GM12878 (cell line): ENCODE measurements at regions not wholly inside any gene's neighbourhood (a gene's known extent, or its start where the extent isn't known, plus 50 kb on each side); places are given as distances from the start of the nearest gene placed in this dataset.

Source experiments
- ATAC-seq: fragments of 200-7000 bp; cut with Tn5 transposase; 3 replicates; pipeline ENCODE4 v1.9.1; 2020; ENCODE audit warnings: mild to moderate bottlenecking, moderate library complexity
- BruUV-seq: library from RNA; stranded (reverse); fragments of 400-500 nt; replicated peaks from 2 replicates; lab custom pipeline; 2021; lab: Mats Ljungman, UMichigan
- CTCF ChIA-PET: fragments of 300-600 bp; sonication (Branson Sonifier 250); formaldehyde crosslinking; extraction: SDS; loops from one replicate; lab custom pipeline; 2021; ENCODE audit warnings: inconsistent platforms; lab: Yijun Ruan, JAX
- POLR2A ChIA-PET: fragments of 350-600 bp; formaldehyde crosslinking; extraction: SDS; loops from one replicate; lab custom pipeline; 2021; ENCODE audit warnings: inconsistent platforms; lab: Charles Lee
- RAD21 ChIA-PET: fragments of 300-600 bp; sonication (Branson Sonifier 250); formaldehyde crosslinking; loops from one replicate; lab custom pipeline; 2023; ENCODE audit warnings: antibody characterized with exemption; ENCODE audit not compliant: unreplicated experiment; lab: Charles Lee
- SMC1A ChIA-PET: fragments of 300-600 bp; sonication (Branson Sonifier 250); formaldehyde crosslinking; loops from one replicate; lab custom pipeline; 2023; ENCODE audit not compliant: unreplicated experiment, uncharacterized antibody; lab: Charles Lee
- DNase-seq: peaks from one replicate; pipeline ENCODE4 v3.0.0-alpha.2; 2011; ENCODE audit warnings: low read depth, low spot score
- FAIRE-seq: peaks from 3 replicates; lab custom pipeline; 2011; peaks lifted over from hg19 to GRCh38; lab: Jason Lieb, UNC
- H2AFZ ChIP-seq: 2 replicates; pipeline ENCODE4 v1.6.0; 2011; ENCODE audit warnings: low read depth, low read length, control low read depth; ENCODE audit not compliant: control insufficient read depth
- H3K27ac ChIP-seq: 2 replicates; pipeline ENCODE4 v1.5.1; 2011; ENCODE audit warnings: control low read depth; ENCODE audit not compliant: control insufficient read depth, insufficient read depth
- H3K27me3 ChIP-seq, 2 experiments: replicated peaks in 1 of 2; 2 replicates each; pipeline versions ENCODE4 v1.6.0 to v1.6.1; 2011; ENCODE audit warnings: low read length in 1 of 2; ENCODE audit not compliant: control insufficient read depth in 2 of 2, insufficient read depth in 2 of 2
- H3K36me3 ChIP-seq, 2 experiments: 2 replicates each; pipeline ENCODE4 v1.5.1; 2011; ENCODE audit warnings: low read length in 1 of 2; ENCODE audit not compliant: control insufficient read depth in 2 of 2, insufficient read depth in 2 of 2
- H3K4me1 ChIP-seq: 2 replicates; pipeline ENCODE4 v1.6.1; 2011; ENCODE audit warnings: mild to moderate bottlenecking, low read length, moderate library complexity, mixed read lengths; ENCODE audit not compliant: control insufficient read depth, insufficient read depth
- H3K4me2 ChIP-seq: 2 replicates; pipeline ENCODE4 v1.6.0; 2011; ENCODE audit warnings: control low read depth; ENCODE audit not compliant: control insufficient read depth, insufficient read depth
- H3K4me3 ChIP-seq: fragments of 200-600 bp; sonication (generic); 2 replicates; pipeline ENCODE4 v1.5.1; 2016
- H3K79me2 ChIP-seq: 2 replicates; pipeline ENCODE4 v1.6.0; 2011; ENCODE audit warnings: low read length; ENCODE audit not compliant: control insufficient read depth, insufficient read depth
- H3K9ac ChIP-seq: 2 replicates; pipeline ENCODE4 v1.8.0; 2011; ENCODE audit warnings: low read length, control low read depth, mixed read lengths; ENCODE audit not compliant: control insufficient read depth, insufficient read depth
- H3K9me3 ChIP-seq: replicated peaks from 3 replicates; pipeline ENCODE4 v1.5.1; 2011; ENCODE audit warnings: mild to moderate bottlenecking, low read length; ENCODE audit not compliant: control insufficient read depth, insufficient read depth
- H4K20me1 ChIP-seq: 2 replicates; pipeline ENCODE4 v1.6.0; 2011; ENCODE audit not compliant: control insufficient read depth, insufficient read depth
- BHLHE40 ChIP-seq, 2 experiments: fragments of 450-650 bp in 1 of 2; IDR thresholded peaks; 2 replicates each; pipeline ENCODE4 v1.6.1; 2011 to 2017; ENCODE audit warnings: low read depth in 2 of 2, borderline replicate concordance in 1 of 2, improper control_type of control experiment in 1 of 2, low read length in 1 of 2, mild to moderate bottlenecking in 1 of 2
- CHD4 ChIP-seq: fragments of 200-600 bp; sonication (generic); IDR thresholded peaks from 2 replicates; pipeline ENCODE4 v1.6.1; 2016; ENCODE audit warnings: mild to moderate bottlenecking
- DPF2 ChIP-seq: fragments of 450-650 bp; IDR thresholded peaks from 2 replicates; pipeline ENCODE4 v1.6.1; 2017; ENCODE audit warnings: mild to moderate bottlenecking
- EP300 ChIP-seq, 2 experiments: fragments of 150-350 bp in 1 of 2; IDR thresholded peaks; 2 replicates each; pipeline ENCODE4 v1.6.1; 2011 to 2012; ENCODE audit warnings: low read depth in 2 of 2, low read length in 2 of 2, borderline replicate concordance in 1 of 2, improper control_type of control experiment in 1 of 2, inconsistent platforms in 1 of 2; ENCODE audit not compliant: control insufficient read depth in 1 of 2
- PAX8 ChIP-seq: fragments of 450-650 bp; IDR thresholded peaks from 2 replicates; pipeline ENCODE4 v1.6.1; 2017; ENCODE audit warnings: mild to moderate bottlenecking, moderate library complexity
- POU2F2 ChIP-seq: IDR thresholded peaks from 3 replicates; pipeline ENCODE4 v1.6.1; 2011; ENCODE audit warnings: low read depth, mild to moderate bottlenecking, low read length, borderline replicate concordance
- RFX5 ChIP-seq: IDR thresholded peaks from 2 replicates; pipeline ENCODE4 v1.6.1; 2011; ENCODE audit warnings: low read depth, low read length, improper control_type of control experiment
- SRF ChIP-seq, 2 experiments: IDR thresholded peaks; 2 replicates each; pipeline ENCODE4 v1.6.1; 2011; ENCODE audit warnings: low read depth in 2 of 2, low read length in 2 of 2, mild to moderate bottlenecking in 1 of 2, moderate library complexity in 1 of 2
- TAF1 ChIP-seq: IDR thresholded peaks from 2 replicates; pipeline ENCODE4 v1.6.1; 2011; ENCODE audit warnings: mild to moderate bottlenecking, low read depth, low read length, borderline replicate concordance
- TCF7 ChIP-seq: IDR thresholded peaks from 2 replicates; pipeline ENCODE4 v1.6.1; 2014; ENCODE audit warnings: antibody characterized with exemption, borderline replicate concordance
- ZBED1 ChIP-seq: IDR thresholded peaks from 2 replicates; pipeline ENCODE4 v1.6.1; 2016; ENCODE audit warnings: borderline replicate concordance
- ZNF207 ChIP-seq: fragments of 450-650 bp; IDR thresholded peaks from 2 replicates; pipeline ENCODE4 v1.6.1; 2014; ENCODE audit warnings: antibody characterized with exemption, mild to moderate bottlenecking, borderline replicate concordance
- WGBS: methylation state at CpG from one replicate; pipeline ENCODE4 v1.1.6; 2016; ENCODE audit warnings: low lambda C conversion rate; ENCODE audit not compliant: insufficient replicate concordance, insufficient coverage; ENCODE audit errors: missing lambda C conversion rate; 5-methylcytosine and 5-hydroxymethylcytosine counted together
- in situ Hi-C: fragments of 300-500 bp; cut with MboI; formaldehyde crosslinking; loops from 9 replicates; pipeline ENCODE4 v1.14.3; 2018; ENCODE audit warnings: mixed read lengths
- intact Hi-C: fragments of 100-400 bp; cut with micrococcal nuclease; formaldehyde crosslinking; loops from one replicate; pipeline ENCODE4 v1.14.2; 2022; ENCODE audit not compliant: unreplicated experiment
- TF ChIP-seq, protein P1 (sequence below): fragments of 450-650 bp; IDR thresholded peaks from 2 replicates; pipeline ENCODE4 v1.6.1; 2017; ENCODE audit warnings: antibody characterized with exemption, mild to moderate bottlenecking, moderate library complexity
- TF ChIP-seq, protein P2 (sequence below), 3 experiments: IDR thresholded peaks in 2 of 3; conservative IDR thresholded peaks in 1 of 3; 2 replicates each; pipeline ENCODE4 v1.5.1; 2011; ENCODE audit warnings: low read depth in 3 of 3, low read length in 3 of 3, mild to moderate bottlenecking in 3 of 3, control low read depth in 2 of 3, moderate library complexity in 2 of 3, inconsistent platforms in 1 of 3, mixed read lengths in 1 of 3; ENCODE audit not compliant: control insufficient read depth in 2 of 3, insufficient read depth in 1 of 3; ENCODE audit errors: extremely low read depth in 1 of 3

DNA sequence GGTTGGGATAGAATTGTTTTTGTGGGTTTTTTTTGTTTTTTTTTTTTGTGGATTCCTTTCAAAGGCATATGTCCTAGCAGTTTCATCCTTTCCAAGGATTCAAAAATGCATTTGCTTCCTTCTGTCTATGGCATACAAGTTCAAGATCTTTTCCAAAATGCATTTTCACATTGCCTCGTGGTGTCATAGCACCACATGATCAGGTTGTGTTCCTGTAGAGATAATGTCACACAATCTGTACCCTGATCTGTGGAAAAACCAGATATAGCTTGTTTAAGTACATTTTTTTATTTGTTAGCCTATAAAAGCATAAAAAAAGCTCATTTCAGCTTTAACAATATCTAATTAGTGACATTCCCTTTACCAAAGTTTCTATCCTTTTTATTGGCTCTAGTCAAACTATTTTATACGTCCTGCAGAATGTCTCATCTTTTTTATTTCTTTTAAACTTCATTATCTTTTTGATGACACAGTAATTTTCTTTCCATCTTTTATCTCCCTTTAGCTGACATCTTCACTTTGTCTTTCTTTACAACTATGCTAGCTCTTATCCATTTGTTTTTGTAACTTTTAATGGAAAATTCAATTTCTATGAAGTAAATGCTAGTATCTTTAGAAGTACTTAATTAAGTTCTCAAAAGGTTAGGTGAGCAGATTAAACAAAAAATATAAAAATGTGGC is 106.0 kb upstream of the NOVA1 start:
- H3K27me3 ChIP-seq, result no peaks in the 10 kb centered on the region
- intact Hi-C loops, result no loop called here
- SMC1A ChIA-PET, result interaction anchor here (0.5 kb wide), 1 partner anchor 613 kb away, joined by 3 read pairs; no protein-coding TSS in a partner anchor
- BruUV-seq, result no TSS peak
- FAIRE-seq, result peak; percentile 69
- H3K36me3 ChIP-seq, result no peaks in the 10 kb centered on the region
- no peak for DNase-seq
- H3K9ac ChIP-seq, result no peak overlapping the region
- H3K4me2 ChIP-seq, result no peak overlapping the region
- WGBS, result 3% methylated on average over 2 of the region's 2 CpGs
- no peak overlapping the region for H3K27ac ChIP-seq
- no peaks in the 10 kb centered on the region for H4K20me1 ChIP-seq
- H2AFZ ChIP-seq, result no peak overlapping the region
- no peak for ATAC-seq
- in situ Hi-C loops, result no loop called here
- TF ChIP-seq RFX5, result no peak
- TF ChIP-seq ZNF207, result no peak
- no peak for TF ChIP-seq TCF7
- TF ChIP-seq DPF2, result no peak
- no peak for TF ChIP-seq EP300 (IDR thresholded peaks at IDR 0.05; ENCODE audit: borderline replicate concordance in 1 of 2, control insufficient read depth in 1 of 2, low read depth in 2 of 2, low read length in 2 of 2)
- no peak for TF ChIP-seq TAF1
- no peak for TF ChIP-seq ZBED1
- TF ChIP-seq POU2F2, result no peak
- no peak for TF ChIP-seq BHLHE40 (IDR thresholded peaks at IDR 0.05; ENCODE audit: borderline replicate concordance in 1 of 2, low read depth in 2 of 2, low read length in 1 of 2)
- TF ChIP-seq, protein P1, sequence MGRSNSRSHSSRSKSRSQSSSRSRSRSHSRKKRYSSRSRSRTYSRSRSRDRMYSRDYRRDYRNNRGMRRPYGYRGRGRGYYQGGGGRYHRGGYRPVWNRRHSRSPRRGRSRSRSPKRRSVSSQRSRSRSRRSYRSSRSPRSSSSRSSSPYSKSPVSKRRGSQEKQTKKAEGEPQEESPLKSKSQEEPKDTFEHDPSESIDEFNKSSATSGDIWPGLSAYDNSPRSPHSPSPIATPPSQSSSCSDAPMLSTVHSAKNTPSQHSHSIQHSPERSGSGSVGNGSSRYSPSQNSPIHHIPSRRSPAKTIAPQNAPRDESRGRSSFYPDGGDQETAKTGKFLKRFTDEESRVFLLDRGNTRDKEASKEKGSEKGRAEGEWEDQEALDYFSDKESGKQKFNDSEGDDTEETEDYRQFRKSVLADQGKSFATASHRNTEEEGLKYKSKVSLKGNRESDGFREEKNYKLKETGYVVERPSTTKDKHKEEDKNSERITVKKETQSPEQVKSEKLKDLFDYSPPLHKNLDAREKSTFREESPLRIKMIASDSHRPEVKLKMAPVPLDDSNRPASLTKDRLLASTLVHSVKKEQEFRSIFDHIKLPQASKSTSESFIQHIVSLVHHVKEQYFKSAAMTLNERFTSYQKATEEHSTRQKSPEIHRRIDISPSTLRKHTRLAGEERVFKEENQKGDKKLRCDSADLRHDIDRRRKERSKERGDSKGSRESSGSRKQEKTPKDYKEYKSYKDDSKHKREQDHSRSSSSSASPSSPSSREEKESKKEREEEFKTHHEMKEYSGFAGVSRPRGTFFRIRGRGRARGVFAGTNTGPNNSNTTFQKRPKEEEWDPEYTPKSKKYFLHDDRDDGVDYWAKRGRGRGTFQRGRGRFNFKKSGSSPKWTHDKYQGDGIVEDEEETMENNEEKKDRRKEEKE, result no peak
- no peak for TF ChIP-seq CHD4
- no peak for TF ChIP-seq SRF (IDR thresholded peaks at IDR 0.05; ENCODE audit: low read depth in 2 of 2, low read length in 2 of 2)
- TF ChIP-seq PAX8, result no peak
- TF ChIP-seq, protein P2, sequence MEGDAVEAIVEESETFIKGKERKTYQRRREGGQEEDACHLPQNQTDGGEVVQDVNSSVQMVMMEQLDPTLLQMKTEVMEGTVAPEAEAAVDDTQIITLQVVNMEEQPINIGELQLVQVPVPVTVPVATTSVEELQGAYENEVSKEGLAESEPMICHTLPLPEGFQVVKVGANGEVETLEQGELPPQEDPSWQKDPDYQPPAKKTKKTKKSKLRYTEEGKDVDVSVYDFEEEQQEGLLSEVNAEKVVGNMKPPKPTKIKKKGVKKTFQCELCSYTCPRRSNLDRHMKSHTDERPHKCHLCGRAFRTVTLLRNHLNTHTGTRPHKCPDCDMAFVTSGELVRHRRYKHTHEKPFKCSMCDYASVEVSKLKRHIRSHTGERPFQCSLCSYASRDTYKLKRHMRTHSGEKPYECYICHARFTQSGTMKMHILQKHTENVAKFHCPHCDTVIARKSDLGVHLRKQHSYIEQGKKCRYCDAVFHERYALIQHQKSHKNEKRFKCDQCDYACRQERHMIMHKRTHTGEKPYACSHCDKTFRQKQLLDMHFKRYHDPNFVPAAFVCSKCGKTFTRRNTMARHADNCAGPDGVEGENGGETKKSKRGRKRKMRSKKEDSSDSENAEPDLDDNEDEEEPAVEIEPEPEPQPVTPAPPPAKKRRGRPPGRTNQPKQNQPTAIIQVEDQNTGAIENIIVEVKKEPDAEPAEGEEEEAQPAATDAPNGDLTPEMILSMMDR (IDR thresholded peaks at IDR 0.05 in 2 of 3, conservative IDR thresholded peaks at IDR 0.05 in 1 of 3; ENCODE audit: control insufficient read depth in 2 of 3, extremely low read depth in 1 of 3, insufficient read depth in 1 of 3, low read depth in 3 of 3, low read length in 3 of 3), result no peak
- no peak overlapping the region for H3K4me3 ChIP-seq
- no peaks in the 10 kb centered on the region for H3K9me3 ChIP-seq
- H3K79me2 ChIP-seq, result no peaks in the 10 kb centered on the region
- no peaks in the 10 kb centered on the region for H3K4me1 ChIP-seq
- CTCF ChIA-PET, result no interaction called here
- POLR2A ChIA-PET, result no interaction called here
- RAD21 ChIA-PET, result no interaction called here
